GM23248 (cell line): ENCODE measurements at regions not wholly inside any gene's neighbourhood (a gene's known extent, or its start where the extent isn't known, plus 50 kb on each side); places are given as distances from the start of the nearest gene placed in this dataset.

Source experiments
- DNase-seq: peaks from one replicate; pipeline ENCODE4 v3.0.0-alpha.2; 2015
- H2AFZ ChIP-seq: fragments of 200-600 bp; sonication (generic); 2 replicates; pipeline ENCODE4 v1.6.1; 2016; ENCODE audit warnings: antibody characterized with exemption
- H3F3A ChIP-seq: fragments of 200-600 bp; sonication (generic); 2 replicates; pipeline ENCODE4 v1.6.1; 2016; ENCODE audit warnings: mild to moderate bottlenecking, antibody characterized with exemption, mixed run types; ENCODE audit not compliant: insufficient read depth
- H3K27ac ChIP-seq: fragments of 200-600 bp; sonication (generic); 2 replicates; pipeline ENCODE4 v1.5.1; 2016; ENCODE audit warnings: mild to moderate bottlenecking
- H3K27me3 ChIP-seq: fragments of 200-600 bp; sonication (generic); replicated peaks from 2 replicates; pipeline ENCODE4 v1.6.1; 2016; ENCODE audit warnings: mild to moderate bottlenecking; ENCODE audit not compliant: insufficient read depth
- H3K36me3 ChIP-seq: fragments of 200-600 bp; sonication (generic); 2 replicates; pipeline ENCODE4 v1.6.1; 2016; ENCODE audit warnings: low read depth, mild to moderate bottlenecking
- H3K4me1 ChIP-seq: fragments of 200-600 bp; sonication (generic); 2 replicates; pipeline ENCODE4 v1.6.1; 2016; ENCODE audit warnings: mild to moderate bottlenecking; ENCODE audit not compliant: insufficient read depth
- H3K4me2 ChIP-seq: fragments of 200-600 bp; sonication (generic); one replicate; pipeline ENCODE4 v1.6.1; 2016; ENCODE audit warnings: mild to moderate bottlenecking; ENCODE audit not compliant: unreplicated experiment
- H3K4me3 ChIP-seq: fragments of 200-600 bp; sonication (generic); 2 replicates; pipeline ENCODE4 v1.5.1; 2016; ENCODE audit warnings: mild to moderate bottlenecking
- H3K79me2 ChIP-seq: fragments of 200-600 bp; sonication (generic); 2 replicates; pipeline ENCODE4 v1.6.1; 2016; ENCODE audit warnings: mild to moderate bottlenecking; ENCODE audit not compliant: insufficient read depth
- H3K9ac ChIP-seq: fragments of 200-600 bp; sonication (generic); 2 replicates; pipeline ENCODE4 v1.6.1; 2016; ENCODE audit warnings: mild to moderate bottlenecking
- H3K9me2 ChIP-seq: fragments of 200-600 bp; sonication (generic); 2 replicates; pipeline ENCODE4 v1.6.1; 2016; ENCODE audit warnings: mixed run types, mild to moderate bottlenecking, moderate library complexity; ENCODE audit not compliant: insufficient read depth
- H3K9me3 ChIP-seq: fragments of 200-600 bp; sonication (generic); one replicate; pipeline ENCODE4 v1.6.1; 2017; ENCODE audit warnings: low read depth
- H4K20me1 ChIP-seq: fragments of 200-600 bp; sonication (generic); 2 replicates; pipeline ENCODE4 v1.6.0; 2016; ENCODE audit not compliant: insufficient read depth
- EZH2 ChIP-seq: fragments of 200-600 bp; sonication (generic); IDR thresholded peaks from 2 replicates; pipeline ENCODE4 v1.6.1; 2018; ENCODE audit warnings: antibody characterized with exemption, mild to moderate bottlenecking; ENCODE audit not compliant: insufficient read depth, poor library complexity, severe bottlenecking
- EZH2phosphoT487 ChIP-seq: fragments of 200-600 bp; sonication (generic); IDR thresholded peaks from 2 replicates; pipeline ENCODE4 v1.6.1; 2018; ENCODE audit warnings: antibody characterized with exemption, moderate library complexity, mild to moderate bottlenecking, low read depth; ENCODE audit not compliant: insufficient read depth
- WGBS, 2 experiments: methylation state at CpG; one replicate each; pipeline ENCODE4 v1.1.6; 2015 to 2017; ENCODE audit warnings: low lambda C conversion rate in 2 of 2, low coverage in 1 of 2; ENCODE audit errors: missing lambda C conversion rate in 2 of 2; 5-methylcytosine and 5-hydroxymethylcytosine counted together
- in situ Hi-C: fragments of 300-500 bp; cut with MboI; formaldehyde crosslinking; loops from 2 replicates; pipeline ENCODE4 v1.15.0; 2020

DNA sequence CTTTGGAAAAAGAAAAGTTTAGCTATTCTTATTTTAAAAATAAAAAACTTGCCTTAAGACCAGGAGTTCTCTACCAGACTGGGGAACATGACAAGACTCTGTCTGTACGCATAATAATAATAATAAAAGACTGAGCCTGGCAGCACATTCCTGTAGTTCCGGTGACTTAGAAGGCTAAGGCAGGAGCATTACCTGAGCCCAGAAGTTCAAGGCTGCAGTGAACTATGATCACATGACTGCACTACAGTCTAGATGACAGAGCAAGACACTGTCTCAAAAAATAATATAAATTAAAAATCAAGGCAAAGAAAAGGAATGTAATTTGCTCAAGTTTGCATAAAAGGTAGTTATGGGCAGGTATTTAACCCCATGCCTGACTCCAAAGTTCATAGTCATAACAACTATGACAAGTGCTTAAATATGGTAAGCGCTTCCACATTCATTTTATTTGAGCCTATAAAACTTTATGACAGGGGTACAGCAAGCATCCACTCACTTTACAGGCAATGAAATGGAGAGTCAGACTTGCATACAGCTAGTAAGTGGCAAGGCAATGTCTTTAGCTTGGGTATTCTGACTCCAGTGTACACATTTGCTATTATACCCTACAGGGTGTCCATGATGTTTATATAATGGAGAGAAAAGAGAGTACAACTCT is 1567.8 kb upstream of the PIK3C3 start:
- 70 to 78% methylated on average over 3 of the region's 3 CpGs for WGBS, 2 experiments
- Histone ChIP-seq H3K9ac (no peak overlapping the region), H4K20me1 (no peaks in the 10 kb centered on the region), H3K79me2 (no peaks in the 10 kb centered on the region), H3K4me1 (peaks cover 5% of the 10 kb centered on the region), H3F3A (peaks cover 4% of the 10 kb centered on the region; the same call in 1 of the 2 replicates), H3K9me2 (no peaks in the 10 kb centered on the region), H3K36me3 (no peaks in the 10 kb centered on the region), H3K9me3 (no peaks in the 10 kb centered on the region), H3K4me2 (no peak overlapping the region), H3K27ac (no peak overlapping the region), H2AFZ (no peak overlapping the region), H3K27me3 (no peaks in the 10 kb centered on the region), H3K4me3 (no peak overlapping the region)
- in situ Hi-C loops: no loop called here
- TF ChIP-seq EZH2 (no peak), EZH2phosphoT487 (no peak)
- no peak for DNase-seq

DNA sequence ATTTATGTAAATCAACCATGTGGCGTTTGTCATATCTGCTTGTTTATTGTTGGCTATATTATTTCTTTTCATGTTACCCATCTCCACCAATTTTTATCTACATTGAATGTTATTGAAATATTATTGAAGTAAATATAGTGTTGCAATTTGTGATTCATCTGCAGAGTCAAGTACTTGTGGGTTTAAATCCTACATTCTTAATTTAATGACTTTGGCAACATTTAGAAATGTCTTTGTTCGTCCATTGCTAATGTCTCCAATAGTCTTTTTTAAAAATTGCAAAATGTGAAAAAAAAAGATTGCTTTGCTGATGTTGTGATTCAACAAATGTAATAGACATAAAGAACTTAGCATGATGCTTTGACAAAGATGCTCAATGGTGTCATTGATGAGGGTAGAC is 1572.8 kb upstream of the PIK3C3 start:
- TF ChIP-seq EZH2: no peak
- no peak for TF ChIP-seq EZH2phosphoT487
- no peaks in the 10 kb centered on the region for H4K20me1 ChIP-seq
- no peaks in the 10 kb centered on the region for H3K9me3 ChIP-seq
- no peak overlapping the region for H3K9ac ChIP-seq
- H3K27me3 ChIP-seq: no peaks in the 10 kb centered on the region
- H3K79me2 ChIP-seq: no peaks in the 10 kb centered on the region
- H3K4me2 ChIP-seq: no peak overlapping the region
- no peak overlapping the region for H2AFZ ChIP-seq
- in situ Hi-C loops: no loop called here
- no peak overlapping the region for H3K27ac ChIP-seq
- H3K4me1 ChIP-seq: peaks cover 25% of the 10 kb centered on the region
- peaks cover 13% of the 10 kb centered on the region; the same call in 1 of the 2 replicates for H3F3A ChIP-seq
- no peaks in the 10 kb centered on the region for H3K36me3 ChIP-seq
- no peaks in the 10 kb centered on the region for H3K9me2 ChIP-seq
- peak; percentile 68 for DNase-seq
- H3K4me3 ChIP-seq: no peak overlapping the region
- 35 to 37% methylated on average over 2 of the region's 2 CpGs for WGBS, 2 experiments

DNA sequence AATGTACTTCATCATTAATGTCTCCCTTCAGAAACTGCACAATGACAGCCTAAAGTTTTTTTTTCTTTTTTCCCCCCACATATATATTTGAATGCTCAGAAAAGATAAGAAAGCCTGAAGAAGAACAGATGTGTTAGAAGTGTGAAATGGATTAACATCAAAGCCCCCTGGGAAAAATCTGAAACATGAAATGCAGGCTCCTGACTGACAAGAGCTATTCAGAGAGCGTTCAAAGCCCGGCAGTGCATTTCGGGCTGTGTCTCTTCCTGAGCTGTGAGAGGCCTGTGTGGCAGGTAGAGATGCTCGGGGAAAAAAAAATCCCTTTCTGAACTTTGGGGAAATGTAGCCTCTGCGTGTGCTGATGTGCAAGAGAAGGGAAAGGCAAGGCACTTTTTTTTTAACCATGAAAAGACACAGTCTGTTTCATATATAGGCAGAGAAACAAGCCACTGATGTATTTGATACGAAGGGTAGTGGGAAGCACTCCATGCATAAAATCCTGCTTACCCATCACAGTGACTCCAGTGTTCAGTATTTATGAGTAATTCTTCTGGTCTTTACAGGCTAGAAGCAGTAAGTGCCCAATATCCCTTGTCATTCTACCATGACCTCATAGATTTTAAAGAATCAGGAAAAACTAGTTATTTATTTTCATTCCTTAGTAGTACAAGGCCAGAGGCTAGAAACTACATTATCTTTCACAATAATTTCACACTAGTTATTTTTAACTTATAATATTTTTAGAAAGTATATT is 1574.2 kb upstream of the PIK3C3 start:
- H2AFZ ChIP-seq: peak overlapping the region; percentile 16; the same call in 1 of the 2 replicates
- peaks cover 13% of the 10 kb centered on the region; the same call in 1 of the 2 replicates for H3F3A ChIP-seq
- no peaks in the 10 kb centered on the region for H3K27me3 ChIP-seq
- DNase-seq: peak; percentile 74
- in situ Hi-C loops: no loop called here
- no peaks in the 10 kb centered on the region for H4K20me1 ChIP-seq
- H3K36me3 ChIP-seq: no peaks in the 10 kb centered on the region
- H3K4me1 ChIP-seq: peaks cover 30% of the 10 kb centered on the region
- H3K4me2 ChIP-seq: peak overlapping the region; percentile 23
- H3K9ac ChIP-seq: peak overlapping the region; percentile 25; the same call in 1 of the 2 replicates
- H3K79me2 ChIP-seq: no peaks in the 10 kb centered on the region
- no peaks in the 10 kb centered on the region for H3K9me3 ChIP-seq
- WGBS, 2 experiments: 36 to 46% methylated on average over 6 of the region's 6 CpGs
- H3K27ac ChIP-seq: peak overlapping the region; percentile 68
- no peak overlapping the region for H3K4me3 ChIP-seq
- no peak for TF ChIP-seq EZH2phosphoT487
- TF ChIP-seq EZH2: no peak
- H3K9me2 ChIP-seq: no peaks in the 10 kb centered on the region

DNA sequence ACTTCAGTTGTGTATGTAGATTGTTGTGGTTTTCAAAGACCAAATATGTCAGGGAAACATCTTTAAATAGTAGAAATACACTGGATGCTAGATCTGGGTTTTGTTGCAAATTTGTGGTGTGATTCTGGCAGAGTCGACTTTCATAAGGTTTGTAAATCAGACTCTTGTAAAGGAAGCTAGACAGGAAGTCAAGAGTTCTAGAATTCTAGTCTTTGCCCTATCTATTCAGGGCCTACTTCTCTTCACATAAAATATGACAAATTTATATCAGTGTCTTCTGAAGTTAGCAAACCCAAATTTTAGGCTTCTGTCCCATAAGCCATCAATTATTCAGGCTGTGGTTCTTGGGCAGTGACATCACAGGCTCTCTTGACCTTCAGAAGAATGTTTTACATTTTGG is 1579.2 kb upstream of the PIK3C3 start:
- Histone ChIP-seq H3K4me3 (no peak overlapping the region), H3K4me1 (peaks cover 26% of the 10 kb centered on the region), H3K9ac (no peak overlapping the region), H3F3A (0 out of 2 replicates have a peak, but pooled peaks cover 16% of the 10 kb centered on the region), H4K20me1 (no peaks in the 10 kb centered on the region), H3K9me2 (no peaks in the 10 kb centered on the region), H3K27me3 (no peaks in the 10 kb centered on the region), H3K27ac (no peak overlapping the region), H3K9me3 (no peaks in the 10 kb centered on the region), H3K4me2 (no peak overlapping the region), H2AFZ (no peak overlapping the region), H3K36me3 (no peaks in the 10 kb centered on the region), H3K79me2 (no peaks in the 10 kb centered on the region)
- in situ Hi-C loops: no loop called here
- TF ChIP-seq EZH2 (no peak), EZH2phosphoT487 (no peak)
- 26 to 29% methylated on average over 1 of the region's 1 CpG for WGBS, 2 experiments
- no peak for DNase-seq
